ENCODE measurements at regions not wholly inside any gene's neighbourhood (a gene's known extent, or its start where the extent isn't known, plus 50 kb on each side); places are given as distances from the start of the nearest gene placed in this dataset.

DNA sequence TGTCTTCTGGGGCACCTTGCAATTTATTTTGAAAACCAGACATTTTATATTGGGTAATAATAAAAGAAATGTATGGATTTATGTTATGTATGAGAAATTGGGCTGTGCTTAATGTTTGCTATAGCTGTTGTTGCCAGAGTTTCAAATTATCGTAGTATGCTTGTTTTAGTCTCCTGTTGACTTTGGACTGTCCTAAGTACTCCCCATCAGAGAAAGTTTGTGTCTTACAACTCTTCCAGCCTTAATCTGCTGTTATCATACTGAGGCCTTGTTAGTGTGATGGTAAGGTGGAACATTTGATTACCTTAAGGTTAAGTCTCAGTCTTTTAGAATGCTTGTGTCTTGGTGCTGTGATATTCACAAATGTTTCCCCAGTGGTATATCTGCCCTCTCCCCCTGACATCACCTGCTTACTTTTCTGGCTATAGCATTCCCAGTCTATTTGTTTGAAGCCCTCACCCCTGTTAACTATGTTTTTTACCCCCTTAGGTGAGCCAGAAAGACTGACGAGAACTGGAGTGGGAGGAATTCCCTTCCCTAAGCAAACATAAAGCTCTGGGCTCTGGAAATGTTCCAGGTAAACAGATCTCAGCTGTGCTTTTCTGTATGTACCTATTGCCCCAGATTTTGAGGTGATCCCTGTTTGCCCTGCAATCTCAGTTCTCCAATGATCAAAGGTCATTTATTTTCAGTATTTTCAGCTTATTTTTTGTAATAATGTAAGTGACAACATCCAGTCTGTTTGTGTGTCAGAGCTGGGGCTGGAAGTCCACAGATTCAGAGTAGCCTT lies 581.1 kb upstream of the CITED2 start:
- TF ChIP-seq, protein P1, sequence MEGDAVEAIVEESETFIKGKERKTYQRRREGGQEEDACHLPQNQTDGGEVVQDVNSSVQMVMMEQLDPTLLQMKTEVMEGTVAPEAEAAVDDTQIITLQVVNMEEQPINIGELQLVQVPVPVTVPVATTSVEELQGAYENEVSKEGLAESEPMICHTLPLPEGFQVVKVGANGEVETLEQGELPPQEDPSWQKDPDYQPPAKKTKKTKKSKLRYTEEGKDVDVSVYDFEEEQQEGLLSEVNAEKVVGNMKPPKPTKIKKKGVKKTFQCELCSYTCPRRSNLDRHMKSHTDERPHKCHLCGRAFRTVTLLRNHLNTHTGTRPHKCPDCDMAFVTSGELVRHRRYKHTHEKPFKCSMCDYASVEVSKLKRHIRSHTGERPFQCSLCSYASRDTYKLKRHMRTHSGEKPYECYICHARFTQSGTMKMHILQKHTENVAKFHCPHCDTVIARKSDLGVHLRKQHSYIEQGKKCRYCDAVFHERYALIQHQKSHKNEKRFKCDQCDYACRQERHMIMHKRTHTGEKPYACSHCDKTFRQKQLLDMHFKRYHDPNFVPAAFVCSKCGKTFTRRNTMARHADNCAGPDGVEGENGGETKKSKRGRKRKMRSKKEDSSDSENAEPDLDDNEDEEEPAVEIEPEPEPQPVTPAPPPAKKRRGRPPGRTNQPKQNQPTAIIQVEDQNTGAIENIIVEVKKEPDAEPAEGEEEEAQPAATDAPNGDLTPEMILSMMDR (IDR thresholded peaks at IDR 0.05): no peak
- no peak for TF ChIP-seq POLR2A (IDR thresholded peaks at IDR 0.05)
